ENCODE measurements at regions not wholly inside any gene's neighbourhood (a gene's known extent, or its start where the extent isn't known, plus 50 kb on each side); places are given as distances from the start of the nearest gene placed in this dataset.

DNA sequence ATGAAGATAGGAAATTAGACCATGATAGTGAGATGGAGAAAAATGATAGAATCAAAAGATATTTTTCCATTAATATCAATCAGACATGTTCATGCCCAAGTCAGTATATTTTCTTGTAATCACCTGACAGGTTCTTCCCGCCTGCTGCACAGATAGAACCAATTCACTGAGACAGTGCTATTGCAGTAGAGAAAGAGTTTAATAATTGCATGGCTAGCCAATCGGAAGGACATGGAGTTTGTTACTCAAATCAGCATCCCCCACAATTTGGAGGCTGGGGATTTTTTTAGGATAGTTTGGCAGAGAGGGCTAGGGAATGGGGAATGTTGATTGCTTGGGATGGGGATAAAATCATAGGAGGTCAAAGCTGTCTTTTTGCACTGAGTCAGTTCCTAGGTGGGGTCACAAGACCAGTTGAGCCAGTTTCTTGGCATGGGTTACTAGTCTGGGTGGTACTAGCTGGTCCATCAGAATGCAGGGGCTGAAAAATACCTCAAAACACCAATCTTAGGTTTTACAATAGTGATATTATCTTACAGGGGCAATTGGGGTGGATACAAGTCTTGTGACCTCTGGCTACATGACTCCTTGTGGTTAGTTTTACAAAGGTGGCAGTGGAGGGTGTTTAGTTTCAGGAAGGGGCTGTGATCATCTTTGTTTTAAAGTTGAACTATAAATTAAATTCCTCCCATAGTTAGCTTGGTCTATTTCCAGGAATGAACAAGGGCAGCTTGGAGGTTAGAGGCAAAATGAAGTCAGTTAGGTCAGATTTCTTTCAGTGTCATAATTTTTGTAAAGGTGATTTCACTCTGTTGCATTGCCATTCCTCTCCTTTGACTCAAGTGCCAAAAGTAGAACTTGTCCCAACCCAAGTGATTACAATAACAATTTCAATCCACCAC is 100.3 kb upstream of the PDE5A start:
- TF ChIP-seq, protein P1, sequence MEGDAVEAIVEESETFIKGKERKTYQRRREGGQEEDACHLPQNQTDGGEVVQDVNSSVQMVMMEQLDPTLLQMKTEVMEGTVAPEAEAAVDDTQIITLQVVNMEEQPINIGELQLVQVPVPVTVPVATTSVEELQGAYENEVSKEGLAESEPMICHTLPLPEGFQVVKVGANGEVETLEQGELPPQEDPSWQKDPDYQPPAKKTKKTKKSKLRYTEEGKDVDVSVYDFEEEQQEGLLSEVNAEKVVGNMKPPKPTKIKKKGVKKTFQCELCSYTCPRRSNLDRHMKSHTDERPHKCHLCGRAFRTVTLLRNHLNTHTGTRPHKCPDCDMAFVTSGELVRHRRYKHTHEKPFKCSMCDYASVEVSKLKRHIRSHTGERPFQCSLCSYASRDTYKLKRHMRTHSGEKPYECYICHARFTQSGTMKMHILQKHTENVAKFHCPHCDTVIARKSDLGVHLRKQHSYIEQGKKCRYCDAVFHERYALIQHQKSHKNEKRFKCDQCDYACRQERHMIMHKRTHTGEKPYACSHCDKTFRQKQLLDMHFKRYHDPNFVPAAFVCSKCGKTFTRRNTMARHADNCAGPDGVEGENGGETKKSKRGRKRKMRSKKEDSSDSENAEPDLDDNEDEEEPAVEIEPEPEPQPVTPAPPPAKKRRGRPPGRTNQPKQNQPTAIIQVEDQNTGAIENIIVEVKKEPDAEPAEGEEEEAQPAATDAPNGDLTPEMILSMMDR (conservative IDR thresholded peaks at IDR 0.05; ENCODE audit: low read depth, low read length) = no peak
- DNase-seq (ENCODE audit: low read depth) = no peak
- no peak overlapping the region for H3K4me3 ChIP-seq (ENCODE audit: low read length)

GRCh38 chr4:119728185-119728584 is 99.6 kb upstream of the PDE5A start:
- TF ChIP-seq, protein P1 (conservative IDR thresholded peaks at IDR 0.05; ENCODE audit: low read depth, low read length) = no peak
- DNase-seq (ENCODE audit: low read depth) = no peak
- H3K4me3 ChIP-seq (ENCODE audit: low read length) = no peak overlapping the region

DNA sequence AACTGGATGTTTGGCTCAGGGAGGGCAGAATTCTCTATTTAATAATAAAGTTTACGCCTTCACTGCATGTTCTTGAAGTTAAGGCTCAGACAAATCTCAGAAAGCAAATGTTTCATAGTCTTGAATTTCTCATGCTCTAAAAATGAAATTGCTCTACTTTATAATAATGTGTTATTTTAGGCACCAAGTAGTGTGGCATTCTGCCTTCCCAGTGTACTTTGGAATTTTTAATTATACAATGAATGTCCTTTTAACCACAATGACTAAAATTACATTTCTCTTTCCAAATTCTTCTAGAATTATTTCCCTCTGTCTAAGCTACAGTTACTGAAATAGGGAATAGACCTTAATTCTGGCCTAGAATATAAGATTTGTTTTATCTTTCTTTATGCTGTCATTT is 97.9 kb upstream of the PDE5A start:
- no peak for DNase-seq (ENCODE audit: low read depth)
- no peak overlapping the region for H3K4me3 ChIP-seq (ENCODE audit: low read length)
- TF ChIP-seq, protein P1 (conservative IDR thresholded peaks at IDR 0.05; ENCODE audit: low read depth, low read length) = no peak

DNA sequence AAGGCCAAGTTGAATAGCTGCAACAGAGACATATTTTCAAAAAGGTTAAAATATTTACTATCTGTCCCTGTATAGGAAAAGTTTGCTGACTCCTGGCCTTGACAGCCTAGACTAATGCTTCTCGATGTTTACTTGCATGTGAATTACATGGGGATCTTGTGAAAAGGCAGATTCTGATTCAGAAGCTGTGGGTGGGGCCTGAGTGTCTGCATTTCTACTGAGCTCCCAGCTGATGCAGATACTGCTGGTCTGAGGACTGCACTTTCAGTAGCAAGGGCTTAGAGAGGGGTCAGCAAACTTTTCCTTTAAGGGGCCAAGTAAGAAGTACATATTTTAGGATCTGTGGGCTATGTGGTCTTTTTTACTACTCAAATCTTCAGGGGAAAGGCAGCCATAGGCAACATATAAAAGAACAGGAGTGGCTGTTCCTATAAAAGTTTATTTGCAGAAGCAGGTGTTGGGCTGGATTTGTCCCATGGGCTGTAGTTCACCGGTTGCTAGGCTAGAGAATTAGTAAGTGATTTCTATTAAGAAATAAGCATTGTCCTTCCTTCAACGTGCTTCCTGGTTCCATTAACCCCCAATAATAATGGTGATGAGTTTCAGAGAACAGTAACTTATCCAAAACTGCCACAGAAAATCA is 97.2 kb upstream of the PDE5A start:
- H3K4me3 ChIP-seq (ENCODE audit: low read length) = no peak overlapping the region
- TF ChIP-seq, protein P1 (conservative IDR thresholded peaks at IDR 0.05; ENCODE audit: low read depth, low read length) = no peak
- no peak for DNase-seq (ENCODE audit: low read depth)

GRCh38 chr4:119725011-119725410 is 96.4 kb upstream of the PDE5A start:
- TF ChIP-seq, protein P1 (conservative IDR thresholded peaks at IDR 0.05; ENCODE audit: low read depth, low read length) = no peak
- DNase-seq (ENCODE audit: low read depth) = no peak

GRCh38 chr4:119722670-119723069 is 94.1 kb upstream of the PDE5A start:
- TF ChIP-seq, protein P1 (conservative IDR thresholded peaks at IDR 0.05; ENCODE audit: low read depth, low read length) = no peak
- DNase-seq (ENCODE audit: low read depth) = no peak
- H3K4me3 ChIP-seq (ENCODE audit: low read length) = no peak overlapping the region

More at GRCh38 chr4:119725011-119725410, 96.4 kb upstream of the PDE5A start:
- H3K4me3 ChIP-seq (ENCODE audit: low read length) = no peak overlapping the region
